WERI-Rb-1 (cell line): ENCODE measurements at regions not wholly inside any gene's neighbourhood (a gene's known extent, or its start where the extent isn't known, plus 50 kb on each side); places are given as distances from the start of the nearest gene placed in this dataset.

Experiments
- DNase-seq: peaks from one replicate; pipeline ENCODE4 v3.0.0-alpha.2; 2020
- H3K27ac ChIP-seq: fragments of 250-450 bp; sonication (Bioruptor Pico); 2 replicates; pipeline ENCODE4 v1.5.1; 2020; ENCODE audit warnings: mild to moderate bottlenecking, moderate library complexity
- H3K27me3 ChIP-seq: fragments of 250-450 bp; sonication (Bioruptor Pico); 2 replicates; pipeline ENCODE4 v1.5.1; 2021; ENCODE audit warnings: mild to moderate bottlenecking, low read depth, moderate library complexity; ENCODE audit not compliant: insufficient read depth, severe bottlenecking
- H3K36me3 ChIP-seq: fragments of 250-450 bp; sonication (Bioruptor Pico); 2 replicates; pipeline ENCODE4 v1.5.1; 2020; ENCODE audit warnings: mild to moderate bottlenecking, moderate library complexity
- H3K4me3 ChIP-seq: 2 replicates; pipeline ENCODE4 v1.5.1; 2011; ENCODE audit warnings: low read depth, mild to moderate bottlenecking, control low read depth, low read length
- H3K9me3 ChIP-seq: fragments of 250-450 bp; sonication (Bioruptor Pico); 2 replicates; pipeline ENCODE4 v1.5.1; 2021; ENCODE audit warnings: mild to moderate bottlenecking, moderate library complexity; ENCODE audit not compliant: severe bottlenecking
- CTCF ChIP-seq: IDR thresholded peaks from 2 replicates; pipeline ENCODE4 v1.5.1; 2011; ENCODE audit warnings: low read depth, mild to moderate bottlenecking, control low read depth, inconsistent platforms, low read length

- no peaks in the 10 kb centered on the region for H3K36me3 ChIP-seq
- H3K4me3 ChIP-seq, result no peak overlapping the region
- H3K27ac ChIP-seq, result no peak overlapping the region
- no peak for TF ChIP-seq CTCF
- no peak for DNase-seq
- no peaks in the 10 kb centered on the region for H3K9me3 ChIP-seq
- H3K27me3 ChIP-seq, result no peaks in the 10 kb centered on the region
Observed at GRCh38 chr2:8461341-8461740, 220.5 kb upstream of the ID2 start.

GRCh38 chr2:8462280-8462679 lies 219.6 kb upstream of the ID2 start:
- Histone ChIP-seq H3K9me3 (no peaks in the 10 kb centered on the region), H3K27ac (no peak overlapping the region), H3K4me3 (no peak overlapping the region), H3K27me3 (no peaks in the 10 kb centered on the region), H3K36me3 (no peaks in the 10 kb centered on the region)
- no peak for DNase-seq
- no peak for TF ChIP-seq CTCF

- DNase-seq, result no peak
- no peak overlapping the region for H3K4me3 ChIP-seq
- H3K27me3 ChIP-seq, result no peaks in the 10 kb centered on the region
- no peak overlapping the region for H3K27ac ChIP-seq
- H3K36me3 ChIP-seq, result no peaks in the 10 kb centered on the region
- no peak for TF ChIP-seq CTCF
- no peaks in the 10 kb centered on the region for H3K9me3 ChIP-seq
Observed at GRCh38 chr2:8462899-8463648, 218.8 kb upstream of the ID2 start.

GRCh38 chr2:8465560-8465959 lies 216.3 kb upstream of the ID2 start:
- Histone ChIP-seq H3K4me3 (no peak overlapping the region), H3K36me3 (no peaks in the 10 kb centered on the region), H3K27me3 (no peaks in the 10 kb centered on the region), H3K27ac (no peak overlapping the region), H3K9me3 (no peaks in the 10 kb centered on the region)
- no peak for DNase-seq
- no peak for TF ChIP-seq CTCF

DNA sequence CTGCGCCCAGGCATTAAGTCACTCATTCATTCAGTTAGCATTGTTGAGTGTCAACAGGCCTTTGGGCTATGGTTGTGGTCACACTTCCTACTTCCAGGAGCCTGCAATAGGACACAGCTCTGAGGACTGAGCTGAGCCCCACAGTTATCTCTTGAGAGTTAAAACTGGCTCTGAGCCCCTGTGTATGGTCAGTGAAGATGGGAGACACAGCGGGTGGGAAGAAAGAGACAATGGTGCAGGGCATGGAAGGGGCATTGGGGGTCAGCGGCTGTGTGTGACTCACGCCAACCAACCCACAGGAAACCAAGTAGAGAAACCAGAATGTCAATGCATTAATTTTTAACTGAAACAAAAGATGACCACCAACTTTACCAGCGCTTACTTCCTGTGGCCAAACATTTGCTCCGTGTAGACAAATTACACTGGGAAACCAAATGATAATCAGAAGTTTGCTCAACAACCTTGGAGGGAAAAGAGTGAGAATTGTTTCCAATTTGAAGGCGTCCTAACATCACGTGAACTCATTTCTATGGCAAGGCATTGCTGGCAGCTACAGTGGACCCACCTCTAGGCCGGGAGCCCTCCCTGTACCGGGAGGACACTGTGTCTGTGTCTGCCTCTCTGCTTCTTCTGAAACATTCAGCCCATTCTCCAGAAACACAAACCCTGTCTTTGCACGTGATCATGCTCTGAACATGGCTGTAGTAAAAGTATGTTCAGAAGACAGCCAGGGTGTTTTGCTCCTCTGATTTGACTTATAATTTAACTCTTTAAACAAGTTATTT lies 212.0 kb upstream of the ID2 start:
- no peak for DNase-seq
- no peak overlapping the region for H3K4me3 ChIP-seq
- no peak overlapping the region for H3K27ac ChIP-seq
- no peak for TF ChIP-seq CTCF
- H3K27me3 ChIP-seq, result no peaks in the 10 kb centered on the region
- H3K9me3 ChIP-seq, result no peaks in the 10 kb centered on the region
- H3K36me3 ChIP-seq, result no peaks in the 10 kb centered on the region
